ENCODE measurements at regions not wholly inside any gene's neighbourhood (a gene's known extent, or its start where the extent isn't known, plus 50 kb on each side); places are given as distances from the start of the nearest gene placed in this dataset.

- no peak overlapping the region for H3K56ac ChIP-seq (replicated peaks; ENCODE audit: insufficient read length, low read depth, low read length)
- H2AK5ac ChIP-seq (ENCODE audit: low read depth, low read length): no peak overlapping the region
- no peaks in the 10 kb centered on the region for H3K36me3 ChIP-seq (ENCODE audit: control insufficient read depth in 2 of 4, insufficient read depth in 4 of 4, low read length in 3 of 4)
- H2AFZ ChIP-seq (ENCODE audit: low read length): no peak overlapping the region
- no peak overlapping the region for H4K5ac ChIP-seq (ENCODE audit: insufficient read length, low read depth, low read length)
- H3K27me3 ChIP-seq (replicated peaks in 1 of 4; ENCODE audit: control insufficient read depth in 3 of 4, extremely low read depth in 1 of 4, insufficient read depth in 3 of 4, low read length in 3 of 4): peaks cover 0 to 3% (median 1%) of the 10 kb centered on the region in 4 experiments; a peak in 2 of 7 replicates
- H3K4me1 ChIP-seq (replicated peaks in 1 of 4; ENCODE audit: control insufficient read depth in 3 of 4, insufficient read depth in 4 of 4, low read length in 3 of 4): no peaks in the 10 kb centered on the region; a peak in 2 of 7 replicates
- H3K14ac ChIP-seq (ENCODE audit: insufficient read length): no peak overlapping the region
- no peaks in the 10 kb centered on the region for H3K79me1 ChIP-seq (ENCODE audit: low read depth, low read length)
- H2BK20ac ChIP-seq (ENCODE audit: low read length): 0 out of 2 replicates have a peak overlapping the region, but pooled peaks have one; percentile 3
- CTCF ChIA-PET (ENCODE audit: partially characterized antibody): interaction anchor here (1.4 to 2.2 kb wide), 3 partner anchors 9 to 27 kb away, joined by 3 to 5 read pairs (median 4); no protein-coding TSS in a partner anchor
- DNase-seq (ENCODE audit: low read depth in 1 of 2, low spot score in 2 of 2) (no peak), FAIRE-seq (no peak)
- no peak overlapping the region for H4K91ac ChIP-seq (replicated peaks; ENCODE audit: insufficient read length, low read length)
- H2BK120ac ChIP-seq (replicated peaks; ENCODE audit: low read depth, low read length): no peak overlapping the region
- H3K4me3 ChIP-seq (ENCODE audit: extremely low read depth in 1 of 4, insufficient read depth in 2 of 4, low read depth in 3 of 4, low read length in 4 of 4): no peak overlapping the region
- H3K4ac ChIP-seq (replicated peaks; ENCODE audit: insufficient read length, low read depth, low read length): no peak overlapping the region
- no peak overlapping the region for H3K23ac ChIP-seq (ENCODE audit: insufficient read length)
- POLR2A ChIA-PET (ENCODE audit: partially characterized antibody): no interaction called here
- no peak overlapping the region for H3K27ac ChIP-seq (ENCODE audit: low read depth, low read length)
- no peaks in the 10 kb centered on the region for H3K23me2 ChIP-seq (ENCODE audit: low read depth, low read length)
- H3K18ac ChIP-seq (ENCODE audit: extremely low read depth, low read length): no peak overlapping the region
- H4K8ac ChIP-seq (ENCODE audit: extremely low read depth, insufficient read depth, low read length): no peak overlapping the region
- no peak overlapping the region for H3K4me2 ChIP-seq (ENCODE audit: insufficient read depth in 1 of 2, low read depth in 2 of 2, low read length in 2 of 2)
- no peaks in the 10 kb centered on the region for H3K9me3 ChIP-seq (ENCODE audit: insufficient read depth in 2 of 2, low read depth in 1 of 2, low read length in 1 of 2)
- 90% methylated on average over 3 of the region's 3 CpGs; no CpG with 5 or more reads in 1 of the 2 experiments for WGBS, 2 experiments (ENCODE audit: extremely low coverage in 1 of 2, insufficient coverage in 1 of 2, insufficient read length in 1 of 2, insufficient replicate concordance in 2 of 2, low coverage in 1 of 2, low lambda C conversion rate in 2 of 2, missing lambda C conversion rate in 1 of 2)
- no peaks in the 10 kb centered on the region for H3K79me2 ChIP-seq (ENCODE audit: control insufficient read depth in 1 of 2, insufficient read depth in 2 of 2, low read length in 2 of 2)
- H4K20me1 ChIP-seq (replicated peaks in 1 of 2; ENCODE audit: control insufficient read depth in 1 of 2, insufficient read depth in 2 of 2, low read length in 2 of 2): no peaks in the 10 kb centered on the region
- no peak for TF ChIP-seq PHF8 (conservative IDR thresholded peaks at IDR 0.05; ENCODE audit: low read depth, low read length)
- H2BK5ac ChIP-seq (ENCODE audit: low read depth, low read length): no peak overlapping the region
- H2BK12ac ChIP-seq (ENCODE audit: low read depth, low read length): no peak overlapping the region
- H3K9ac ChIP-seq (replicated peaks in 1 of 4; ENCODE audit: extremely low read depth in 1 of 4, low read depth in 3 of 4, low read length in 3 of 4): no peak overlapping the region
- H2BK15ac ChIP-seq (ENCODE audit: low read length): no peak overlapping the region
These were observed 107.7 kb upstream of the IGSF21 start for GRCh38 chr1:17999884-18000283.
